OCI-LY1 (cell line): ENCODE measurements at regions not wholly inside any gene's neighbourhood (a gene's known extent, or its start where the extent isn't known, plus 50 kb on each side); places are given as distances from the start of the nearest gene placed in this dataset.

ENCODE experiments used
- H2AFZ ChIP-seq: fragments of 200-600 bp; sonication (generic), shearing (Covaris generic); 2 replicates; pipeline ENCODE4 v1.6.0; 2014; ENCODE audit warnings: antibody characterized with exemption, mild to moderate bottlenecking, low read length
- H3F3A ChIP-seq: fragments of 200-600 bp; sonication (generic), shearing (Covaris generic); 2 replicates; pipeline ENCODE4 v1.6.0; 2014; ENCODE audit warnings: mild to moderate bottlenecking, antibody characterized with exemption, low read length, moderate library complexity; ENCODE audit not compliant: insufficient read depth
- H3K27ac ChIP-seq: fragments of 200-600 bp; sonication (generic); 2 replicates; pipeline ENCODE4 v1.5.1; 2014; ENCODE audit warnings: low read length, mixed run types, mild to moderate bottlenecking, low read depth; ENCODE audit not compliant: poor library complexity, severe bottlenecking
- H3K27me3 ChIP-seq: fragments of 200-600 bp; sonication (generic); 2 replicates; pipeline ENCODE4 v1.6.0; 2014; ENCODE audit warnings: antibody characterized with exemption, mild to moderate bottlenecking, low read length, moderate library complexity; ENCODE audit not compliant: insufficient read depth
- H3K36me3 ChIP-seq: fragments of 200-600 bp; sonication (generic); 2 replicates; pipeline ENCODE4 v1.6.1; 2014; ENCODE audit warnings: mild to moderate bottlenecking, antibody characterized with exemption, low read length, moderate library complexity, mixed read lengths; ENCODE audit not compliant: insufficient read depth
- H3K4me1 ChIP-seq: fragments of 200-600 bp; sonication (generic); 2 replicates; pipeline ENCODE4 v1.5.1; 2014; ENCODE audit warnings: mild to moderate bottlenecking, low read length, moderate library complexity; ENCODE audit not compliant: insufficient read depth, severe bottlenecking
- H3K4me2 ChIP-seq: fragments of 200-600 bp; sonication (generic), shearing (Covaris generic); 2 replicates; pipeline ENCODE4 v1.6.1; 2014; ENCODE audit warnings: low read length
- H3K4me3 ChIP-seq: fragments of 200-600 bp; sonication (generic); 2 replicates; pipeline ENCODE4 v1.5.1; 2014; ENCODE audit warnings: low read length, low read depth, mild to moderate bottlenecking, mixed read lengths; ENCODE audit not compliant: poor library complexity, severe bottlenecking
- H3K79me2 ChIP-seq: fragments of 200-600 bp; shearing (Covaris generic); 2 replicates; pipeline ENCODE4 v1.6.1; 2016; ENCODE audit warnings: mixed run types, low read length, mixed read lengths; ENCODE audit not compliant: insufficient read depth
- H3K9ac ChIP-seq: fragments of 200-600 bp; sonication (generic), shearing (Covaris generic); 2 replicates; pipeline ENCODE4 v1.6.1; 2014; ENCODE audit warnings: mild to moderate bottlenecking, low read length, mixed read lengths
- H3K9me2 ChIP-seq: fragments of 200-600 bp; sonication (generic), shearing (Covaris generic); 2 replicates; pipeline ENCODE4 v1.6.1; 2014; ENCODE audit warnings: low read depth, mild to moderate bottlenecking, low read length, mixed read lengths
- H3K9me3 ChIP-seq: fragments of 200-600 bp; shearing (Covaris generic); 2 replicates; pipeline ENCODE4 v1.6.1; 2014; ENCODE audit warnings: low read length, mixed read lengths
- H4K20me1 ChIP-seq: fragments of 200-600 bp; sonication (generic), shearing (Covaris generic); 2 replicates; pipeline ENCODE4 v1.6.0; 2016; ENCODE audit warnings: mild to moderate bottlenecking, low read length; ENCODE audit not compliant: insufficient read depth
- EZH2 ChIP-seq: fragments of 200-600 bp; sonication (generic), shearing (Covaris generic); IDR thresholded peaks from 2 replicates; pipeline ENCODE4 v1.8.0; 2017; ENCODE audit warnings: borderline replicate concordance, mixed run types, mild to moderate bottlenecking, antibody characterized with exemption, low read length, moderate library complexity, mixed read lengths
- TF ChIP-seq, protein P1 (sequence below): fragments of 200-600 bp; sonication (generic), shearing (Covaris generic); IDR thresholded peaks from 2 replicates; pipeline ENCODE4 v1.5.1; 2017; ENCODE audit warnings: mild to moderate bottlenecking, antibody characterized with exemption, low read length, moderate library complexity, mixed read lengths

DNA sequence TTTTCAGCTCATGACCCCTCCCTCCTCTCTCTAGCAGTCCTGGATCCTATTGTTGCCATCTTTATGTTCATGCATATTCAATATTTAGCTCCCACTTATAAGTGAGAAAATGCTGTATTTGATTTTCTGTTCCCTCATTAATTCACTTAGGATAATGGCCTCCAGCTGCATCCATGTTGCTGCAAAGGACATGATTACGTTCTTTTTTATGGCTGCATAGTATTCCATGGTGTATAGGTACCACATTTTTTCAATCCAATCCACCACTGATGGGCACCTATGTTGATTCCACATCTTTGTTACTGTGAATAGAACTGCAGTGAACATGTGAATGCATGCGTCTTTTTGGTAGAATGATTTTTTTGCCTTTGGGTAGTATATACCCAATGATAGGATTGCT lies 188.4 kb downstream of the FOXL1 start:
- no peaks in the 10 kb centered on the region for H3K4me1 ChIP-seq
- no peaks in the 10 kb centered on the region for H3K9me2 ChIP-seq
- H3K27ac ChIP-seq, result no peak overlapping the region
- TF ChIP-seq EZH2, result no peak
- TF ChIP-seq, protein P1, sequence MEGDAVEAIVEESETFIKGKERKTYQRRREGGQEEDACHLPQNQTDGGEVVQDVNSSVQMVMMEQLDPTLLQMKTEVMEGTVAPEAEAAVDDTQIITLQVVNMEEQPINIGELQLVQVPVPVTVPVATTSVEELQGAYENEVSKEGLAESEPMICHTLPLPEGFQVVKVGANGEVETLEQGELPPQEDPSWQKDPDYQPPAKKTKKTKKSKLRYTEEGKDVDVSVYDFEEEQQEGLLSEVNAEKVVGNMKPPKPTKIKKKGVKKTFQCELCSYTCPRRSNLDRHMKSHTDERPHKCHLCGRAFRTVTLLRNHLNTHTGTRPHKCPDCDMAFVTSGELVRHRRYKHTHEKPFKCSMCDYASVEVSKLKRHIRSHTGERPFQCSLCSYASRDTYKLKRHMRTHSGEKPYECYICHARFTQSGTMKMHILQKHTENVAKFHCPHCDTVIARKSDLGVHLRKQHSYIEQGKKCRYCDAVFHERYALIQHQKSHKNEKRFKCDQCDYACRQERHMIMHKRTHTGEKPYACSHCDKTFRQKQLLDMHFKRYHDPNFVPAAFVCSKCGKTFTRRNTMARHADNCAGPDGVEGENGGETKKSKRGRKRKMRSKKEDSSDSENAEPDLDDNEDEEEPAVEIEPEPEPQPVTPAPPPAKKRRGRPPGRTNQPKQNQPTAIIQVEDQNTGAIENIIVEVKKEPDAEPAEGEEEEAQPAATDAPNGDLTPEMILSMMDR, result no peak
- no peaks in the 10 kb centered on the region for H3F3A ChIP-seq
- no peaks in the 10 kb centered on the region for H3K79me2 ChIP-seq
- no peaks in the 10 kb centered on the region for H3K36me3 ChIP-seq
- H3K9me3 ChIP-seq, result no peaks in the 10 kb centered on the region
- H2AFZ ChIP-seq, result no peak overlapping the region
- H3K27me3 ChIP-seq, result no peaks in the 10 kb centered on the region
- no peak overlapping the region for H3K4me2 ChIP-seq
- no peak overlapping the region for H3K4me3 ChIP-seq
- H4K20me1 ChIP-seq, result no peaks in the 10 kb centered on the region
- H3K9ac ChIP-seq, result no peak overlapping the region

GRCh38 chr16:86768228-86768791 lies 190.0 kb downstream of the FOXL1 start:
- Histone ChIP-seq H3K27me3 (no peaks in the 10 kb centered on the region), H3K79me2 (no peaks in the 10 kb centered on the region), H3K9ac (no peak overlapping the region), H3K4me3 (no peak overlapping the region), H3F3A (no peaks in the 10 kb centered on the region), H3K4me1 (no peaks in the 10 kb centered on the region), H4K20me1 (no peaks in the 10 kb centered on the region), H2AFZ (no peak overlapping the region), H3K9me2 (no peaks in the 10 kb centered on the region), H3K9me3 (no peaks in the 10 kb centered on the region), H3K36me3 (no peaks in the 10 kb centered on the region), H3K27ac (no peak overlapping the region), H3K4me2 (no peak overlapping the region)
- TF ChIP-seq, protein P1, result no peak
- TF ChIP-seq EZH2, result no peak

DNA sequence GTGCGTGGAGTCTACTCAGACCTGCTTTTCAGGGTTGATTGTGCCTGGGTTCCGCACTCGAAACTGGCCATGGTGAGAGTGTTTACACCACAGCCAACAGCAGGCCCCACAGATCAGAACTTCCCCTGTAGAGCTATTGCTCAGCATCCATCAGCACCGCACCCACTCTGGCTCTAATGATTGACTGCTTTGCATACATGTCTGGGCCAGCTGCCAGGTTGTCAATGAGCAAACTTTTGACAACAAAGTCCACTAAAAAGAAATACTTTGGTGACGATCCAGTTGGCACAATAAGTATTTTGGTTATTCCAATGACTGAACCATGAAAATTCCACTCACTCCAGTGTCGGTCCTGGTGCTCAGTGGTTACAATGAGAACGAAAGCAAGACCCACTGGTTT lies 190.7 kb downstream of the FOXL1 start:
- H3K27ac ChIP-seq, result no peak overlapping the region
- no peak overlapping the region for H3K4me3 ChIP-seq
- no peak for TF ChIP-seq EZH2
- TF ChIP-seq, protein P1, result no peak
- H4K20me1 ChIP-seq, result no peaks in the 10 kb centered on the region
- H2AFZ ChIP-seq, result no peak overlapping the region
- no peaks in the 10 kb centered on the region for H3K4me1 ChIP-seq
- H3K27me3 ChIP-seq, result no peaks in the 10 kb centered on the region
- no peak overlapping the region for H3K4me2 ChIP-seq
- H3K79me2 ChIP-seq, result no peaks in the 10 kb centered on the region
- H3K36me3 ChIP-seq, result no peaks in the 10 kb centered on the region
- no peaks in the 10 kb centered on the region for H3K9me3 ChIP-seq
- H3F3A ChIP-seq, result no peaks in the 10 kb centered on the region
- no peak overlapping the region for H3K9ac ChIP-seq
- no peaks in the 10 kb centered on the region for H3K9me2 ChIP-seq
